HL-60/S4 (cell line): ENCODE measurements at regions not wholly inside any gene's neighbourhood (a gene's known extent, or its start where the extent isn't known, plus 50 kb on each side); places are given as distances from the start of the nearest gene placed in this dataset.
"Not testable (repeated sequence)": the region's sequence is repeated elsewhere in the genome, so short reads cannot be mapped to it uniquely, and the experiment has no call there.

Source experiments
- in situ Hi-C: fragments of 300-500 bp; cut with MboI; formaldehyde crosslinking; loops from 2 replicates; pipeline ENCODE4 v1.14.3; 2022; ENCODE audit warnings: low sequenced_read_pairs

GRCh38 chr1:54475946-54476516, 69.8 kb upstream of the SSBP3 start:
- in situ Hi-C loops: loop anchor here (25.0 kb wide), 1 partner anchor 364 kb away; no protein-coding TSS in a partner anchor

GRCh38 chr1:54475357-54475881, 69.2 kb upstream of the SSBP3 start:
- in situ Hi-C loops: loop anchor here (25.0 kb wide), 1 partner anchor 363 kb away; no protein-coding TSS in a partner anchor

DNA sequence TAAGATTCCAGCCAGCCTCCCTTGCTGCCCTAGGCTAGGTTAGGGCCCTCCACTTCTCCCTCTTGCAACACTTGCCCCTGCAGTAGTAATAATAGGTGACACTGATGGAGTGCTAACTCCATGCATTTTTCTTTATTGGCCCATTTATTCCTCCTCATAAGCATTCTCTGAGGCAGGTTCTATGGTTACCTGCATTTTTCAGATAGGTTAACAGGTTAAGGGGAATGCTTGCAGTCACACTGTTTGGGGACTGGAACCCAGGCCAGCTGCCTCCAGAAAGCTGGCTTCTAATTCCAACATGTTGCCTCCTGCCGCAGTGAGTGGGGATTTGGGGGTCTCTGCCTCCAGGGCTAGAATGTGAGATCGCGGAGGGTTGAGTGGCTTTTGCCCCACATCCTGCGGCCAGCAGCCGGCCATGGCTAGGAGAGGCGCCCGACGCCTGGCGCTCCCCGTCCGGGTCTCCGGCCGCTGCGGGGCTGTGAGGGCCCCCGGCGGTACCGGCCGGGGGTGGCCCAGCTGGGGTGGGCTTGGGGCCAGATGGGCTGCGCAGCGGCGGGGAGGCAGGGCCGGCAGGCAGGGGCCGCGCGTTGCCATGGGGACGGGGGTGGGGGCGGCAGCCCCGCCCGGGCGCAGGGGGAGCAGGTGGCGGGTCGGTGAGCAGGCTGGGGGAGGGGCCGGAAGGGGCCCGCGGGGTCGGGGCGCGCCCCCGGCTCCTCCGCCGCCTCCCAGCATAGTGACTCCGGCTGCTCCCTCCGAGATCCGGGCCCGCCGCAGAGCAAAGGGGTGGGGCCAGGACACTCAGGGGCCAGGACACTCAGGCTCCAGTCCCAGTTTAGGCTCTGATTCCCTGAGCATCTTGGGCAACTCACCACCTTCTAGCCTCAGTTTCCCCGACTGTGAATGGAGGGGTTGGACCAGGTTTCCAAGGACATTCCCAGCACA, 68.4 kb upstream of the SSBP3 start:
- in situ Hi-C loops: loop anchor here (25.0 kb wide), 1 partner anchor 362 kb away; no protein-coding TSS in a partner anchor

DNA sequence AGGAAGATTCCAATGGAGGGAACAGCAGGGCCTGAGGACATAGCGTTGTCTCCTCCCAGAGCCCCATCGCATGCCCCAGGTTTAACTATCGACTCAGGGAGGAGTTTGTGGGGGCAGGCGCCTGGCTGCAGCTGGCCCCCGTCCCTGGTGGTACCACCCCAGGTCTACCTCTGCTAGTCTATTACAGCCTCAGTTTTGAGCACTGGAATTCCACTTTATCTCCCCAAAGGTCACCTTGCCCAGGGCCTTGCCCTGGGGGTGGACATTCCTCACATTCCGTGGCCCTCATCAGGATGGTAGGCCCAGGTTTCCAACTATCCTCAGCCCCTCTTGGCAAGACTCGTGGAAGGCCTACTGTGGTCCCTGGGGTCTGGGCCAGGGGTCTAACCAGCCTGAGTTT, 65.4 kb upstream of the SSBP3 start:
- in situ Hi-C loops: no loop called here

GRCh38 chr1:54469444-54469843, 63.2 kb upstream of the SSBP3 start:
- in situ Hi-C loops: not testable (repeated sequence)

DNA sequence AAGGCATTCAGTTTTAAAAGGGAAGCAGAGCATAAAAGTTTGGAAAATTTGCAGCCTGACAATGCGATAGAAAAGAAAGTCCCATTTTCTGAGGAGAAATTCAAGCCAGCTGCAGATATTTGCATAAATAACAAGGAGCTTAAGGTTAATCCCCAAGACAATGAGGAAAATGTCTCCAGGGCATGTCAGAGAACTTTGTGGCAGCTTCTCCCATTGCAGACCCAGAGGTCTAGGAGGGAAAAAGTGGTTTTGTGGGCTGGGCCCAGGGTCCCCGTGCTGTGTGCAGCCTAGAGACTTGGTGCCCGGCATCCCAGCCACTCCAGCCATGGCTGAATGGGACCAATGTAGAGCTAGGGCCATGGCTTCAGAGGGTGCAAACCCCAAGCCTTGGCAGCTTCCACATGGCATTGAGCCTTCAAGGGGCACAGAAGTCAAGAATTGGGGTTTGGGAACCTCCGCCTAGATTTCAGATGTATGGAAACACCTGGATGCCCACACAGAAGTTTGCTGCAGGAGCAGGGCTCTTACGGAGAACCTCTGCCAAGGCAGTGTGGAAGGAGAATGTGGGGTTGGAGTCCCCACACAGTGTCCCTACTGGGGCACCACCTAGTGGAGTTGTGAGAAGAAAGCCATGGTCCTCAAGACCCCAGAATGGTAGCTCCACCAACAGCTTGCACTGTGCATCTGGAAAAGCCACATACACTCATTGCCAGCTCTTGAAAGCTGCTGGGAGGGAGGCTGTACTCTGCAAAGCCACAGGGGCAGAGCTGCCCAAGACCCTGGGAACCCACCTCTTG, 62.3 kb upstream of the SSBP3 start:
- in situ Hi-C loops: not testable (repeated sequence)

DNA sequence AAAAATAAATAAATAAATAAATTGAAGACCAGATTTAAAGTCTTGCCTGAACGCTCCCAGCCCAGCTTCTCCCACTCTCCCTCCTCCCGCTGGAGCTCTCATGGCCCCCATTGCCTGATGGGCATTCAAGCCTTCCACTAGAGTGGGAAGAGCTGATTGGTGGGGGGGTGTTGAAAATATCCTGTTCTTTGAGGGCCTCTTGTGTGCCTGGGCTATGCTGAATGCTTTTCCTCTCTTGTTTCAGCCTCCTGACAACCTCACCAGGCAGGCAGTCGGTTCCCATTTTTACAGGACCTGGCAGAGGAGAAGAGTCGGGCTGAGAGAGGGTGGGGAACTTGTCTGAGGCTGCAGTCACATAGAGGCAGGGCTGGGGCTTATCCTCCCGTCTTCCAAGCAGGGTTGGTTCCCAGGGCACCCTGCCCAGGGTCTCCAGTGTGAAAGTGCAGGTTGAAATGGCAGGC, 59.2 kb upstream of the SSBP3 start:
- in situ Hi-C loops: no loop called here

DNA sequence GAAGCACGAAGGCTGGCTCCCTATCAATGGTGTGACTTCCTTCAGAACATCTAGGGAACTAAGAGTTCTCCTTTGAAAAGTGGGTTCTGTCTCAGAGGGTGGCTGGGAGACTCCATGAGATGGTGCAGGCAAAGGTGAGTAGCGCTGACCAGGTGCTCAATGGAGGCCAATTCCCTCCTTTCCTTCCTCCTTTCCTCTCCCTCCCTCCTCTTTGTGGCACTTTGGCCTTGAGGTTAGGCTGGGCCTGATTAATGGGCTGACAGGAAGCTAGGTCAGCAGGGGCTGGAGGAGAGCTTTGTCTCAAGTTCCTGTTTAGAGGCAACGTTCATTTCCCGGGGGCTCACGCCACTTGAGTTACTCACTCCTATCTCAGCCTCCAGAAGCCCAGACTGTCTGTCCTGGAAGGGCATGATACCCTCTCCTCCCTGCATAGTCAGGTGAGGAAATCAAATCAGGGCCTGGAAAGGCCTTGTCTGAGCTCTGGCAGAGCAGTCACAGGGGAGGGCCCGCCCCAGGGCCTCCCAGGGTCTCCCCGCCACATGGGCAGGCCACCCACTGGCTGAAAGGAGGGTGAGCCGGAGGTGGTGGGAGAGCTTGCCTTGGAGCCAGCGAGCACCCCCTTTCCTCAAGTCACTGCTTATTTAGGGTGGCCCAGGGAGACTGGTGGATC, 58.4 kb upstream of the SSBP3 start:
- in situ Hi-C loops: no loop called here

DNA sequence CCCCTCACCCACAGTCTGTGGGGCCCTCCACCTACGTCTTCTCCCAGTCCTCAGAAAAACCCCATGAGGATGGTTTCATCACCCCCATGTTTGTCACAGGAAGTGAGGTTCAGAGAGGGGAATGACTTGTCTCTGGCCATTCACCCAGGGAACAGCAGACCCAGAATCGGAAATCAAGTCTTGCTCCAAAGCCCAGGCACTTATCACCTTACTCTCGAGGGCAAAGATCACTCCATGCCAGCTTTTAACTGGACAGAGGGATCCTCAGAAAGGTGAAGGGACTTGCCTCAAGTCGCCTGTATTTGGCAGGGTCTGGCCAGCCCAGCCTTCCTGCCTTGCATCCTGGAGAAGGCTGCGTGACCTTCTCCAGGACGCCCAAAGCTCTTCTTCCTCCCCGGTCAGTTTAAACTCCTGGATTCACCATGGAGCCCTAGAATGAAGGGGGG, 57.9 kb upstream of the SSBP3 start:
- in situ Hi-C loops: no loop called here

GRCh38 chr1:54463259-54464030, 57.3 kb upstream of the SSBP3 start:
- in situ Hi-C loops: no loop called here

- in situ Hi-C loops: no loop called here
Observed at GRCh38 chr1:54462597-54463258, 56.5 kb upstream of the SSBP3 start.

DNA sequence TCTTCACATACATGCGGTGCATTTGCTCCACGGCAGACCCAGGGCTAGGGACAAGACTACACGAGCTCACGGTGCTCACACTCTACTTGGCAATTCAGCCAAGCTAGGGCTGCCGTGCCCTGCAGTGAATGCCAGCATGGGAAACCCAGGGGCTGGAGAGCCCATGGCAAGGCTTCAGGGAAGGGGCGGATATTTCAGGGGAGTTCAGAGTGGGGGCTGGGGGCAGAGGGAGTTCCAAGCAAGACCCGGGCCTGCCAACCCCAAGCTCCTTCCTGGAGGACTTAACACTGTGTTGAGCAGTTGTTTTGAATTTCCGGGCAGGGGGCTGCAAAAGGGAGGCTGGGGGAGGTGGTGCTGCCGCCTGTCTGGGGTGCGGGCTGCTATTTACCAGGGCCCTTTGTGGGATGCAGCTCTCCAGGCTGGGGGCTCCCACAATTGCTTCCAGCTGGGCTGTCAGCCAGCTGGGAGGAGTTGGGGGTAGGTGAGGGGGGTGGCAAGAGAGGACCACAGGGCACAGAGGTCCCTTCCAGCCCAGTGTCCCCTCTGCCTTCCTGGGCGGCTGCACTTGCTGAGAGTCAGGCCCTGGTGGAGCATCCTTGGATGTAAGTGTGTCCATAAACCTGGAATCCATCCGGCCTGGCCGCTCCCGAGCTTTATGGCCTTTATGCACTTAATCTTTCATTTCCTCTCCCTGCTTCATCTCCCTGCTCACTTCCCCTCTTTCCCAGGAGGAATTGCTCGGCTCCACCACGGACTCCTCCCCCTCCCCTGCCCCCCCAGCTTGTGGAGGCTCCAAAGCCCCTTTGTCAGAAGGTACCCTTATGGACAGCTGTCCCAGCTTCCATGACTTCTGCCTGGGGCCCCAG, 55.8 kb upstream of the SSBP3 start:
- in situ Hi-C loops: no loop called here

GRCh38 chr1:54460861-54461387, 54.7 kb upstream of the SSBP3 start:
- in situ Hi-C loops: no loop called here

DNA sequence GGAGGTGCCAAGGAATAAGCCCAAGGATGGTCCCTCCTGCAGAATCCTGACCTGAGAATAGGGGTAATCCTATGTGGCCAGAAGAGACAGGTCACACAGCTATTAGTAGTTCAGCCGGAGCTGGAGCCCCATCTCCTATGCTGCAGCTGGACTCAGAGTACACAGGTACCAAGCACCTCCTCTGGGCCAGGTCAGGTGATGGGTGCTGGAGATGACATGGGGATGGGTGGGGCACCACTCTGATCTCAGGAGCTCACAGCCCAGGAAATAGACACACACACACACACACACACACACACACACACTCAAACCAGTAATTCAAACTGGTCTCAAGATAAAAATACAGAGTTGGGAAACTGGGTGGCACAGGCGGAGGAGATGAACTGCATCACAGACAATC, 54.2 kb upstream of the SSBP3 start:
- in situ Hi-C loops: no loop called here

GRCh38 chr1:54459726-54460191, 53.6 kb upstream of the SSBP3 start:
- in situ Hi-C loops: no loop called here

DNA sequence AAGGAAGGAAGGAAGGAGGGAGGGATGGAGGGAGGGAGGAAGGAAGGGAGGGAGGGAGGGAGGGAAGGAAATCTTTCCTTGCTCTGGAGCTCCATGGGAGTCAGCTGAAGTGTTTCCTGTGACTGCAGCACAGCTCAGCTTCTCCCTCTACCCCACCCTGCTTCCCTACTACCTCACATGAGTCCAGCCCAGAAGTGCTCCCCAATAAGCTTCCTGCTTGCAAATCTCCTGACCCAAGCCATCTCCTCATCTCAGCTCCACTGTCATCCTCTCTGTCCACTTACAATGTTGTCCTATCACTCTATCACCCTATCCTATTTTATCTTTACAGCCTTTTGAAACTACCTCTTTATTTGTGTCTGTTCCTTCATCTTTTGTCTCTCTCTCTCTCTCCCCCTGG, 52.9 kb upstream of the SSBP3 start:
- in situ Hi-C loops: no loop called here

GRCh38 chr1:54456921-54457529, 50.8 kb upstream of the SSBP3 start:
- in situ Hi-C loops: no loop called here
